ENCODE measurements at regions not wholly inside any gene's neighbourhood (a gene's known extent, or its start where the extent isn't known, plus 50 kb on each side); places are given as distances from the start of the nearest gene placed in this dataset.

GRCh38 chr9:107907715-107908114, 418.1 kb upstream of the KLF4 start:
- no peak overlapping the region for H3K4me3 ChIP-seq (ENCODE audit: low read depth, low read length)
- no peak for TF ChIP-seq CTCF (IDR thresholded peaks at IDR 0.05; ENCODE audit: low read depth, low read length)
- TF ChIP-seq MAX (IDR thresholded peaks at IDR 0.05; ENCODE audit: low read depth, low read length), result no peak
- no peak for TF ChIP-seq POLR2A (IDR thresholded peaks at IDR 0.05; ENCODE audit: extremely low read depth, insufficient read length)
- TF ChIP-seq MYC (IDR thresholded peaks at IDR 0.05; ENCODE audit: low read depth, low read length), result no peak
- no peak for DNase-seq (ENCODE audit: low read depth)

GRCh38 chr9:107907255-107907654, 417.7 kb upstream of the KLF4 start:
- no peak for DNase-seq (ENCODE audit: low read depth)
- TF ChIP-seq CTCF (IDR thresholded peaks at IDR 0.05; ENCODE audit: low read depth, low read length) (no peak), POLR2A (IDR thresholded peaks at IDR 0.05; ENCODE audit: extremely low read depth, insufficient read length) (no peak), MAX (IDR thresholded peaks at IDR 0.05; ENCODE audit: low read depth, low read length) (no peak), MYC (IDR thresholded peaks at IDR 0.05; ENCODE audit: low read depth, low read length) (no peak)
- no peak overlapping the region for H3K4me3 ChIP-seq (ENCODE audit: low read depth, low read length)

GRCh38 chr9:107906074-107906473, 416.5 kb upstream of the KLF4 start:
- TF ChIP-seq MAX (IDR thresholded peaks at IDR 0.05; ENCODE audit: low read depth, low read length) (no peak), MYC (IDR thresholded peaks at IDR 0.05; ENCODE audit: low read depth, low read length) (no peak), CTCF (IDR thresholded peaks at IDR 0.05; ENCODE audit: low read depth, low read length) (no peak), POLR2A (IDR thresholded peaks at IDR 0.05; ENCODE audit: extremely low read depth, insufficient read length) (no peak)

GRCh38 chr9:107905308-107906020, 415.9 kb upstream of the KLF4 start:
- no peak for TF ChIP-seq MYC (IDR thresholded peaks at IDR 0.05; ENCODE audit: low read depth, low read length)
- no peak for TF ChIP-seq MAX (IDR thresholded peaks at IDR 0.05; ENCODE audit: low read depth, low read length)
- TF ChIP-seq POLR2A (IDR thresholded peaks at IDR 0.05; ENCODE audit: extremely low read depth, insufficient read length), result no peak
- TF ChIP-seq CTCF (IDR thresholded peaks at IDR 0.05; ENCODE audit: low read depth, low read length), result no peak
- DNase-seq (ENCODE audit: low read depth), result no peak
- no peak overlapping the region for H3K4me3 ChIP-seq (ENCODE audit: low read depth, low read length)

More at GRCh38 chr9:107906074-107906473, 416.5 kb upstream of the KLF4 start:
- DNase-seq (ENCODE audit: low read depth), result no peak
- H3K4me3 ChIP-seq (ENCODE audit: low read depth, low read length), result no peak overlapping the region

GRCh38 chr9:107899961-107900330, 410.4 kb upstream of the KLF4 start:
- no peak for DNase-seq (ENCODE audit: low read depth)
- H3K4me3 ChIP-seq (ENCODE audit: low read depth, low read length), result no peak overlapping the region
- TF ChIP-seq MYC (IDR thresholded peaks at IDR 0.05; ENCODE audit: low read depth, low read length) (no peak), CTCF (IDR thresholded peaks at IDR 0.05; ENCODE audit: low read depth, low read length) (no peak), MAX (IDR thresholded peaks at IDR 0.05; ENCODE audit: low read depth, low read length) (no peak), POLR2A (IDR thresholded peaks at IDR 0.05; ENCODE audit: extremely low read depth, insufficient read length) (no peak)
